ENCODE measurements at regions not wholly inside any gene's neighbourhood (a gene's known extent, or its start where the extent isn't known, plus 50 kb on each side); places are given as distances from the start of the nearest gene placed in this dataset.
A peak's percentile ranks its signal among the peaks of the same experiment; 100 is the strongest.

DNA sequence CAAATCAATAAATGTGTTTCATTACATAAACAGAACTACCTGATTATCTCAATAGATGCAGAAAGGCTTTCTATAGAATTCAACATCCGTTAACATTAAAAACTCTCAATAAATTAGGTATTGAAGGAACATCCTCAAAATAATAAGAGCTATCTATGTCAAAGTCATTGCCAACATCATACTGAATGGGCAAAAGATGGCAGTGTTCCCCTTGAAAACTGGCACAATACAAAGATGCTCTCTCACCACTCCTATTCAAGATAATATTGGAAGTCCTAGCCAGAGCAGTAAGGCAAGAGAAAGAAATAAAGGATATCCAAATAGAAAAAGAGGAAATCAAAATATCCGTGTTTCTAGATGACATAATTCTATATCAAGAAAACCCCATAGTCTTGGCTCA lies 466.4 kb downstream of the MAGEE1 start:
- TF ChIP-seq CTCF (IDR thresholded peaks at IDR 0.05; ENCODE audit: low read depth, low read length) (peak; percentile 38), EZH2phosphoT487 (IDR thresholded peaks at IDR 0.05; ENCODE audit: low read depth) (no peak)

All from OCI-LY3 (cell line).